Endodermal cell (in vitro differentiated cells): ENCODE measurements at regions not wholly inside any gene's neighbourhood (a gene's known extent, or its start where the extent isn't known, plus 50 kb on each side); places are given as distances from the start of the nearest gene placed in this dataset.

Experiments
- DNase-seq: peaks from one replicate; pipeline ENCODE4 v3.0.0-alpha.2; 2017
- H3K27ac ChIP-seq: 2 replicates; pipeline ENCODE4 v1.5.1; 2013; ENCODE audit warnings: mild to moderate bottlenecking, low read depth, low read length, moderate library complexity
- H3K27me3 ChIP-seq: 2 replicates; pipeline ENCODE4 v1.6.1; 2013; ENCODE audit warnings: mild to moderate bottlenecking, low read length, moderate library complexity; ENCODE audit not compliant: insufficient read depth, control insufficient read depth, poor library complexity, severe bottlenecking
- H3K36me3 ChIP-seq: 2 replicates; pipeline ENCODE4 v1.7.0; 2013; ENCODE audit warnings: mild to moderate bottlenecking, low read length, moderate library complexity; ENCODE audit not compliant: control insufficient read depth, insufficient read depth
- H3K4me1 ChIP-seq: one replicate; pipeline ENCODE4 v1.7.0; 2013; ENCODE audit warnings: low read length; ENCODE audit not compliant: control insufficient read depth, insufficient read depth
- H3K4me3 ChIP-seq: 2 replicates; pipeline ENCODE4 v1.5.1; 2013; ENCODE audit warnings: mild to moderate bottlenecking, low read length, moderate library complexity
- H3K9ac ChIP-seq: 2 replicates; pipeline ENCODE4 v1.6.1; 2013; ENCODE audit warnings: mild to moderate bottlenecking, low read length, moderate library complexity; ENCODE audit not compliant: poor library complexity, severe bottlenecking; ENCODE audit errors: extremely low read depth
- H3K9me3 ChIP-seq: 2 replicates; pipeline ENCODE4 v1.6.1; 2013; ENCODE audit warnings: mild to moderate bottlenecking, low read length, moderate library complexity; ENCODE audit not compliant: control insufficient read depth
- H3K27ac Mint-ChIP-seq: 2 replicates; pipeline ENCODE4 v1.8.0; 2020; ENCODE audit warnings: mixed read lengths
- H3K27me3 Mint-ChIP-seq: 2 replicates; pipeline ENCODE4 v1.8.0; 2021; ENCODE audit warnings: mild to moderate bottlenecking, mixed read lengths; ENCODE audit not compliant: insufficient read depth
- H3K36me3 Mint-ChIP-seq: 2 replicates; pipeline ENCODE4 v1.8.0; 2020; ENCODE audit warnings: low read depth, mixed read lengths
- H3K4me1 Mint-ChIP-seq: 2 replicates; pipeline ENCODE4 v1.8.0; 2020; ENCODE audit warnings: mixed read lengths
- H3K4me3 Mint-ChIP-seq: 2 replicates; pipeline ENCODE4 v1.8.0; 2020; ENCODE audit warnings: mild to moderate bottlenecking, moderate library complexity, mixed read lengths
- H3K9me3 Mint-ChIP-seq: 2 replicates; pipeline ENCODE4 v1.8.0; 2020; ENCODE audit warnings: mild to moderate bottlenecking, mixed read lengths
- WGBS, 2 experiments: methylation state at CpG; one replicate each; pipeline versions ENCODE4 v1.1.5 to v1.1.7; 2013; ENCODE audit warnings: missing lambda C conversion rate in 2 of 2, mixed read lengths in 1 of 2; ENCODE audit not compliant: insufficient coverage in 1 of 2, insufficient read length in 1 of 2; 5-methylcytosine and 5-hydroxymethylcytosine counted together
- TF ChIP-seq, protein P1 (sequence below): fragments of 200-600 bp; sonication (generic); conservative IDR thresholded peaks from 2 replicates; pipeline ENCODE4 v1.5.0; 2021; ENCODE audit warnings: antibody characterized with exemption, mild to moderate bottlenecking

DNA sequence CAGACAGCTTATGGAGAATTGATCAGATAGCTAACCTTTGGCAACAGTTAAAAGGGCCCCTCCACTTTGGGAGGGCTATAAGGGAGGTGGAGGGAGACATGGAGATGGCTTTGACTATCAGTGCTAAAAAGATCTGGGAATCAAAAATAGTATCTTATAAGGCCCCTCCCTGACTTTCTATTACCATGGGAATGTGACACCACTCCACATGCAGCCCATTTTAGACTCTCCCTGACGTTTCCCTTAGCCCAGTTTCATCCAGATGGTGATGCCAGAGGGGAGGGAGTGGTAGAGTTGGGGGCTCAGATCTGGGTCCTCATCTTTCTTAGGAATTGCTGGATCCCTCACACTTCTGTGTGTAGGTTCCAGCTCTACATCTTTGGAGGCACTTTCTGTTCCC is 200.0 kb upstream of the DTNBP1 start:
- Mint-ChIP-seq H3K4me1 (peaks cover 7% of the 10 kb centered on the region), H3K27ac (no peak overlapping the region)
- WGBS, 2 experiments, result 60 to 63% methylated on average over 1 of the region's 1 CpG

GRCh38 chr6:15861486-15861885 is 198.7 kb upstream of the DTNBP1 start:
- Mint-ChIP-seq H3K4me3 (no peak overlapping the region), H3K9me3 (no peaks in the 10 kb centered on the region), H3K27me3 (peaks cover 3% of the 10 kb centered on the region), H3K27ac (no peak overlapping the region), H3K4me1 (peaks cover 8% of the 10 kb centered on the region), H3K36me3 (no peaks in the 10 kb centered on the region)
- Histone ChIP-seq H3K9me3 (no peaks in the 10 kb centered on the region), H3K9ac (no peak overlapping the region), H3K27ac (no peak overlapping the region), H3K36me3 (no peaks in the 10 kb centered on the region), H3K4me3 (no peak overlapping the region), H3K27me3 (no peaks in the 10 kb centered on the region), H3K4me1 (peaks cover 10% of the 10 kb centered on the region)
- TF ChIP-seq, protein P1, sequence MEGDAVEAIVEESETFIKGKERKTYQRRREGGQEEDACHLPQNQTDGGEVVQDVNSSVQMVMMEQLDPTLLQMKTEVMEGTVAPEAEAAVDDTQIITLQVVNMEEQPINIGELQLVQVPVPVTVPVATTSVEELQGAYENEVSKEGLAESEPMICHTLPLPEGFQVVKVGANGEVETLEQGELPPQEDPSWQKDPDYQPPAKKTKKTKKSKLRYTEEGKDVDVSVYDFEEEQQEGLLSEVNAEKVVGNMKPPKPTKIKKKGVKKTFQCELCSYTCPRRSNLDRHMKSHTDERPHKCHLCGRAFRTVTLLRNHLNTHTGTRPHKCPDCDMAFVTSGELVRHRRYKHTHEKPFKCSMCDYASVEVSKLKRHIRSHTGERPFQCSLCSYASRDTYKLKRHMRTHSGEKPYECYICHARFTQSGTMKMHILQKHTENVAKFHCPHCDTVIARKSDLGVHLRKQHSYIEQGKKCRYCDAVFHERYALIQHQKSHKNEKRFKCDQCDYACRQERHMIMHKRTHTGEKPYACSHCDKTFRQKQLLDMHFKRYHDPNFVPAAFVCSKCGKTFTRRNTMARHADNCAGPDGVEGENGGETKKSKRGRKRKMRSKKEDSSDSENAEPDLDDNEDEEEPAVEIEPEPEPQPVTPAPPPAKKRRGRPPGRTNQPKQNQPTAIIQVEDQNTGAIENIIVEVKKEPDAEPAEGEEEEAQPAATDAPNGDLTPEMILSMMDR, result no peak
- 93 to 94% methylated on average over 2 to 3 of the region's 3 CpGs for WGBS, 2 experiments
- DNase-seq, result no peak

More for the DNA sequence above, 200.0 kb upstream of the DTNBP1 start:
- H3K27me3 Mint-ChIP-seq, result peaks cover 3% of the 10 kb centered on the region
- H3K27ac ChIP-seq, result no peak overlapping the region
- H3K9me3 Mint-ChIP-seq, result no peaks in the 10 kb centered on the region
- H3K36me3 ChIP-seq, result no peaks in the 10 kb centered on the region
- H3K9ac ChIP-seq, result no peak overlapping the region
- H3K36me3 Mint-ChIP-seq, result no peaks in the 10 kb centered on the region
- H3K27me3 ChIP-seq, result no peaks in the 10 kb centered on the region
- H3K4me1 ChIP-seq, result peaks cover 10% of the 10 kb centered on the region
- TF ChIP-seq, protein P1, result no peak
- no peak overlapping the region for H3K4me3 ChIP-seq
- H3K9me3 ChIP-seq, result no peaks in the 10 kb centered on the region
- no peak for DNase-seq
- no peak overlapping the region for H3K4me3 Mint-ChIP-seq

DNA sequence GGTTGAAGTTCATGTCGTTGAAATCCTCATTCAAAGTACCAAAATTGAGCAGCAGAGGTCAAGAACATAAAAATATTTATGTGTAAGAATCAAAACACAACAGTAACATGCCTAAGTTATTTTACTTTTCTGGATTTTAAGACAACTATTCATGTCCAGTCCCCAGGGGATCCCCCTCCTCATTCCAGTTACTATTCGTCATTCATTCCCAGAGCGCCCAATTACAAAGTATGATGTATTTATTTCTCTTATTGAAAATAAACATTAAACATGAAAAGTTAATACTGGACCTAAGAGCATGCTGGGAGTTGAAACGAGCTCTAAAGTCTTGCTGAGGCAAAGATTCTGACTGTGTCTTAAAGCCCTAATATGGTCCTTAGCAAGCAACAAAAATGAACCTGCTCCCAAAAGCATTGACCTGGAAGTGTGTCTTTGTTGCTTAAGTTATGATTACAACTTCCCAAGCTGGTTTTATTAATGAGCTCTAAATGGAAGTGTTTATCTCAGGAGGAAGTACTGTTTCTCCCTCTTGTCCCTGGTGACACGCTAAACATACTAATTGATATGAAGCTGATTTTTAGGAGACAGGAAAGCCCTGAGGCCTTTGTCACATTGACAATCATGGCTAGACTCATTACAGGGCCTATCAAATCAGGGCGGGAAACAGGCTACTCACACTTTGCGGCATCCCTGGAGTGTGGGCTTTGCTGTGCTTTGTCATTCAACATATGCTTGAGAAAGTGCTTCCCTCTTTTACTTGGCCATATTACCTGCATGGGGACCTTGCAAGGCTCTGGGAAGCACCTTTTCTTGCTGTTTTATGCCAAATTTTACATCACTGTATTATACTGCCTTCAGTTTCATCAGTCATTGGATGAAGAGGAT is 192.2 kb upstream of the DTNBP1 start:
- Histone ChIP-seq H3K9ac (no peak overlapping the region), H3K27ac (no peak overlapping the region), H3K36me3 (no peaks in the 10 kb centered on the region), H3K9me3 (peaks cover 5% of the 10 kb centered on the region), H3K4me1 (peaks cover 2% of the 10 kb centered on the region), H3K27me3 (no peaks in the 10 kb centered on the region), H3K4me3 (no peak overlapping the region)
- Mint-ChIP-seq H3K9me3 (no peaks in the 10 kb centered on the region), H3K4me1 (peaks cover 8% of the 10 kb centered on the region), H3K36me3 (no peaks in the 10 kb centered on the region), H3K27me3 (no peaks in the 10 kb centered on the region), H3K27ac (no peak overlapping the region), H3K4me3 (no peak overlapping the region)
- WGBS, 2 experiments, result 70 to 72% methylated on average over 3 to 6 of the region's 7 CpGs
- peak; percentile 79 for DNase-seq
- TF ChIP-seq, protein P1, result no peak
